ENCODE measurements at regions not wholly inside any gene's neighbourhood (a gene's known extent, or its start where the extent isn't known, plus 50 kb on each side); places are given as distances from the start of the nearest gene placed in this dataset.

DNA sequence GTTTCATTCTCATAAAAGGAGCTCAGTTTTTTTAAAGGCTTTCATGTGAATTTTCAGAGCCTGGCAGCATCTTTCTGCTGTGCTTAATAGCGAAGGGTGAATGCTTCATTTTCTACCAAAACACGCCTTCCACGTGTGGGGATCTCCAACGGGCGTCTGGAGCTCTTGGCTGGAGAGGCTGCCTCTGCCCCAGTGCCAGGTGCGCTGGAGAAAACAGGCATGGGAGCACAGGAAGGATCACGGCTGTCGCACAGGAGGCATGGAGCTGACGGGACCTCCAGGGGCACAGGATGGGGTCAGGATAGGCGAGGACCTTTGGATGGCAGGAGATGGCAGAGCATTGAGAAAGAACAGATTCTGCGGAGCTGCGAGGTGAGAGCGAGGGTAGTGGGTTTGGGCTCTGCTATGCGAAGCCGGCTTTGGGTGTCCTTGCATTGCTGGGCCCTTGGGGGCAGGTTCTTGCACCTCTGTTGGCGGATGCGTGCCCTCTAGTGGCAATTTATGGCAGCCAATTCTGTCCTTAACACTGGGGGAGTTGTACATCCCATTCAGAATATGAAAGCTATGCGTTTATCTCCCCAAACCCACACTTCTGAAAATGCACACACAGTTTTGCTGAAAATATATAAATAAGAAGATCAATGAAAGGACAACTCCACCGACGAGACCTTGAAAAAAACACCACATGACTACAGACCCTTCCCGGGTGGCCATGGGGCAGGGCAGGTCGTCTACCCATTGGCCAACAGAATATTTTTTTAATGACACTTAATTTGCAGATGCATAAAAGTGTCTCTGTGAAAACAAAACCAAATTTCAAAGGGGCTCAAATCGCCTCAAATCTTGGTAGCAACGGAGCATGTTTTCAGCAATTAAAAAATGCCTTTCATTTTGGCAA lies 90.4 kb upstream of the SLC35G4 start:
- no peak overlapping the region for H3K4me3 Mint-ChIP-seq
- no peaks in the 10 kb centered on the region for H3K27me3 Mint-ChIP-seq
- DNase-seq: peak; percentile 69
- POLR2A ChIA-PET: no interaction called here
- H3K27ac Mint-ChIP-seq: no peak overlapping the region
- H3K9me3 Mint-ChIP-seq: no peaks in the 10 kb centered on the region
- no peaks in the 10 kb centered on the region for H3K36me3 Mint-ChIP-seq (ENCODE audit: low read depth)
- CTCF ChIA-PET: interaction anchor here (0.5 to 2.5 kb wide), 11 partner anchors 8 to 733 kb away, joined by 3 to 10 read pairs (median 4); no protein-coding TSS in a partner anchor
- intact Hi-C loops (cut with micrococcal nuclease): loop anchor here (10.0 kb wide), 1 partner anchor 64 kb away; no protein-coding TSS in a partner anchor
- ATAC-seq: peak; percentile 61
- no peaks in the 10 kb centered on the region for H3K4me1 Mint-ChIP-seq (ENCODE audit: low read depth)
- TF ChIP-seq, protein P1, sequence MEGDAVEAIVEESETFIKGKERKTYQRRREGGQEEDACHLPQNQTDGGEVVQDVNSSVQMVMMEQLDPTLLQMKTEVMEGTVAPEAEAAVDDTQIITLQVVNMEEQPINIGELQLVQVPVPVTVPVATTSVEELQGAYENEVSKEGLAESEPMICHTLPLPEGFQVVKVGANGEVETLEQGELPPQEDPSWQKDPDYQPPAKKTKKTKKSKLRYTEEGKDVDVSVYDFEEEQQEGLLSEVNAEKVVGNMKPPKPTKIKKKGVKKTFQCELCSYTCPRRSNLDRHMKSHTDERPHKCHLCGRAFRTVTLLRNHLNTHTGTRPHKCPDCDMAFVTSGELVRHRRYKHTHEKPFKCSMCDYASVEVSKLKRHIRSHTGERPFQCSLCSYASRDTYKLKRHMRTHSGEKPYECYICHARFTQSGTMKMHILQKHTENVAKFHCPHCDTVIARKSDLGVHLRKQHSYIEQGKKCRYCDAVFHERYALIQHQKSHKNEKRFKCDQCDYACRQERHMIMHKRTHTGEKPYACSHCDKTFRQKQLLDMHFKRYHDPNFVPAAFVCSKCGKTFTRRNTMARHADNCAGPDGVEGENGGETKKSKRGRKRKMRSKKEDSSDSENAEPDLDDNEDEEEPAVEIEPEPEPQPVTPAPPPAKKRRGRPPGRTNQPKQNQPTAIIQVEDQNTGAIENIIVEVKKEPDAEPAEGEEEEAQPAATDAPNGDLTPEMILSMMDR (IDR thresholded peaks at IDR 0.05): peak; percentile 70

DNA sequence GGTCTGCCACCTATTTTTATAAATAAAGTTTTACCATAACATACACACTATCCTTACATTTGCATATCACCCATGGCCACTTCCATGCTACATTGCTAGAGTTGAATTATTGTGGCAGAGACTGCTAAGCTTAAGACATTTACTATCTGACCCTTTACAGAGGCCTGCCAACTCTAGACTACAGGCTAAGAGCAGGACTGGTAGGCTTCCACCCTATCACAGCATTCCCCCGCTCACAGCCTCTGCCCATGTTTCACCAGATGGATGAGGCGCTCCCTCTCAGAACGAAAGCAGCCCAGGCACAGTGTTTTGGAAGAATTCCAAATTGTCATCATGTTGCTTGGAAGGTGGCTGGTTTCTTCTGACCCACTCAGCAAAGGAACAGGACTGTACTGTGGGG lies 91.7 kb upstream of the SLC35G4 start:
- TF ChIP-seq, protein P1 (IDR thresholded peaks at IDR 0.05): no peak
- POLR2A ChIA-PET: no interaction called here
- no peak overlapping the region for H3K4me3 Mint-ChIP-seq
- no peaks in the 10 kb centered on the region for H3K36me3 Mint-ChIP-seq (ENCODE audit: low read depth)
- DNase-seq: no peak
- H3K27ac Mint-ChIP-seq: no peak overlapping the region
- ATAC-seq: no peak
- H3K9me3 Mint-ChIP-seq: no peaks in the 10 kb centered on the region
- no peaks in the 10 kb centered on the region for H3K27me3 Mint-ChIP-seq
- CTCF ChIA-PET: interaction anchor here (1.9 to 2.5 kb wide), 2 partner anchors 207 to 666 kb away, joined by 5 to 10 read pairs; no protein-coding TSS in a partner anchor
- intact Hi-C loops (cut with micrococcal nuclease): loop anchor here (10.0 kb wide), 1 partner anchor 63 kb away; no protein-coding TSS in a partner anchor
- no peaks in the 10 kb centered on the region for H3K4me1 Mint-ChIP-seq (ENCODE audit: low read depth)

DNA sequence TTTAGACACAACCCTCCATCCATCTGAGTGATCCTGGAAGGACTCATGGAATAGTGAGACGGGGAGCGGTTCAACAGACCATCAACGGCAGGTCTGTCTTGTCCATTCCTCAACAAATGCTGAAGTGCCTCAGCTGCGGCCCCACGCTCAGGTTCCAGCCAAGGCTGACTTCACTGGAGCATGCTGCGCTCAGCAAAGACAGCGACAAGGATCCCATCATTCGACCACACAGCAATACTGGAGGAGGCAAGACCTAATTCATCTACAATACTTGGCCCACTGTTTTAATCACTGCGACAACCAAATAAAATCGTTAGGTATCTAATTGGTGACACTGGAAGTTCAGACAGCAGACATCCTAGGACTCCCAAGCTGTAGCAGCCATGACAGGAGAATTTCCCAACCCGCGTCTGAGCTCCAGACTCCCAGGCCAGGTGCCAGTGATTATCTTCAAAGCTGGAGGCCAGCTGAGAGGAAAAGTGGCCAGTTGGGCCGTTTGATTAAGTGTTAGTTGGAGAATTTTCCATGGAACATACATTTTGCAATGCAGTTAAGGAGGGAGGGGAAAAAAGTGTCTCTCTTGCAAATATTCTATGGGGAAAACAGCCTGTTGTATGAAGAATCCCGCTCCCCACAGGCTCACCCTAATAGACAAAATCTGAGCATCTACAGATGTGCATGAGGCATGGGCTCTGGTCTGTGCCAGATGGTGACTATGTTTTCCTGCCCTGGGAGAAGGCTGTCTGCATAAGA lies 92.5 kb upstream of the SLC35G4 start:
- DNase-seq (no peak), ATAC-seq (no peak)
- TF ChIP-seq, protein P1 (IDR thresholded peaks at IDR 0.05): no peak
- no peaks in the 10 kb centered on the region for H3K9me3 Mint-ChIP-seq
- no peaks in the 10 kb centered on the region for H3K36me3 Mint-ChIP-seq (ENCODE audit: low read depth)
- intact Hi-C loops (cut with micrococcal nuclease): loop anchor here (10.0 kb wide), 1 partner anchor 62 kb away; no protein-coding TSS in a partner anchor
- no peak overlapping the region for H3K4me3 Mint-ChIP-seq
- ChIA-PET POLR2A (no interaction called here), CTCF (interaction anchor here (0.9 to 2.5 kb wide), 2 partner anchors 10 to 666 kb away, joined by 3 to 10 read pairs; no protein-coding TSS in a partner anchor)
- no peaks in the 10 kb centered on the region for H3K27me3 Mint-ChIP-seq
- no peak overlapping the region for H3K27ac Mint-ChIP-seq
- no peaks in the 10 kb centered on the region for H3K4me1 Mint-ChIP-seq (ENCODE audit: low read depth)

DNA sequence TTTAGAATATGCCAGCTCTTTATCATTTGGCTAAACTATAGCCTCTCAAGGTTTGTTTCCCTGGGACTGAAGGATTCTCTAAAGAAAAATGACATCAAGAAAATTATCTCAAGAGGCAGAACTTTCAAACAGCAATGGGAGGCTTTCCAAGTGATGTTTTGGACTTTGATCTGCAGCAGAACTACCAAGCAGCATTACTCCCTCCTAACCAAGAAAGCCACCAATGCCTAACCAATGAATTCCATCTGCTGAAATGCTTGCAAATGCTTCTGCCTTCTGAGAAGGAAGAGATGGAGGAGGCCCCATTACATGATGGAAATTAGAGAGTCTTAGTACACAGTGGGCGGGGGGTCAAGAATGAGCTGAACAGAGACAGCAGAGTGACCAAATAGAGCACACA lies 95.1 kb upstream of the SLC35G4 start:
- POLR2A ChIA-PET: no interaction called here
- Mint-ChIP-seq H3K4me1 (ENCODE audit: low read depth) (peaks cover 4% of the 10 kb centered on the region), H3K4me3 (no peak overlapping the region), H3K36me3 (ENCODE audit: low read depth) (no peaks in the 10 kb centered on the region), H3K27me3 (no peaks in the 10 kb centered on the region), H3K27ac (no peak overlapping the region), H3K9me3 (no peaks in the 10 kb centered on the region)
- CTCF ChIA-PET: interaction anchor here (1.2 kb wide), 1 partner anchor 204 kb away, joined by 3 read pairs; no protein-coding TSS in a partner anchor
- TF ChIP-seq, protein P1 (IDR thresholded peaks at IDR 0.05): no peak
- intact Hi-C loops (cut with micrococcal nuclease): loop anchor here (10.0 kb wide), 1 partner anchor 59 kb away; no protein-coding TSS in a partner anchor
- ATAC-seq: no peak
- no peak for DNase-seq
